Stimulated activated CD8-positive, alpha-beta memory T cell treated with anti-CD3 and anti-CD28 coated beads, Interleukin-4, amount 100 ng/mL, for 48 hours (primary cell): ENCODE measurements at regions not wholly inside any gene's neighbourhood (a gene's known extent, or its start where the extent isn't known, plus 50 kb on each side); places are given as distances from the start of the nearest gene placed in this dataset.

Source experiments
- DNase-seq: peaks from one replicate; pipeline ENCODE4 v3.0.0-alpha.2; 2020

DNA sequence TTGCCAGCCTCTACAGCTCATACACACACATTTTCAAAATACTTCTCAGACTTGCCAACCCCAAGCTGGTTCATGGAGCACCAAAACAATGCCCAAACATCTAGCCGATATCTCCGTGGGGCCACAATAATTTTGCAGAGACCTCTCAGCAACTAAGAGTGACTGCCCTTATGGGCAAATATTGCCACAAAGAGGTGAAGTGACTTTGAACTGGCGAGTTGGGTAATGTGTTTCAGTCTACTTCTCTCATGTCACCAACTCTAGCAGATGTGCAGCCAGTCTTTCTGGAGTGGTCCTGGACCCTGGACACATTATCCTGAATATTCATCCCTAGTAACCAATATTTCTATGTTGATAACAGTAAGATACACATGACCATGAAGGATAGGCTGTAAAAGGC lies 290.3 kb downstream of the EMP1 start:
- DNase-seq = no peak

DNA sequence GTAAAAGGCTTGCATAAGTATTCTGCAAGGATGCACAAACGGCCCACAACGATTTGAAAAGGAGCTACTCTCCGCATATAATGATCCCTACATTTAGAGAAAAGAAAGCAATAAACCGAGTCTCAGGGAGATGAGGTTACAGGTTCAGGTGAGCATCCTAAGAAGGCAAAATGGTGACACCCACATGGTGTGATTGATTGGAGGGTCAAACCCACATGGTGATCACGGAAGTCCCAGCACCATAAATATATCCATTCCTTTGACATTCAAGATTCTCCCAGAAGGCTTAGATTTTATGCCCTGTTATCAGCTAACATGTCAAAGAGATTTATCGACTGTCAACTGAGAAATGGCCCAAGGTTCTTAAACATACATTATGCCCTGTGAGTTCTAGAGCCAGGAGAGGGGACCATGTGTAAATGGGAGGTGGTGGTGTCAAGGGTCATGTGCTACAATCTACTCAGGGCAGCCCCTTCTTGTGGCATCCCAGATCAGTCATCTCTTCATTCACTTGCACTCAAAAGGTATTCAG lies 282.2 kb downstream of the EMP1 start:
- DNase-seq = no peak

DNA sequence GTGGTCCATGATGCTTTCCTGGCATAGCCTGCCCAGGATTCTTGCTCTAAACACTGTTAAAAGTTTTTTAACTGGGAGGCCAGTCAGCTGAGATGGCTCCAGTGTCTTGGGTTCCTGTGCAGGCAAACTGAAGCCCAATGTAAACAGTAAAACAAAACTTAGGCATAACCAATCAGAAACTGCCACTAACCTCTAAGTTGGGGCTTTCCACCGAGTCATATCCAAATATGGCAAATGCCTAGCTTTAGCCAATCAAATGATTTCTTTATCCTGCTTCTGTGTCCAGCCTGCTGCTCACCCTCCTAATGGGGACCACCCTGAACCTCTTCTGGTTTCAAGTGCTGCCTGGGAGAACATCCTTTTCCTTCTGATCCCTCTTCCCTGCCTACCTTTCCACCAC lies 277.9 kb downstream of the EMP1 start:
- no peak for DNase-seq

DNA sequence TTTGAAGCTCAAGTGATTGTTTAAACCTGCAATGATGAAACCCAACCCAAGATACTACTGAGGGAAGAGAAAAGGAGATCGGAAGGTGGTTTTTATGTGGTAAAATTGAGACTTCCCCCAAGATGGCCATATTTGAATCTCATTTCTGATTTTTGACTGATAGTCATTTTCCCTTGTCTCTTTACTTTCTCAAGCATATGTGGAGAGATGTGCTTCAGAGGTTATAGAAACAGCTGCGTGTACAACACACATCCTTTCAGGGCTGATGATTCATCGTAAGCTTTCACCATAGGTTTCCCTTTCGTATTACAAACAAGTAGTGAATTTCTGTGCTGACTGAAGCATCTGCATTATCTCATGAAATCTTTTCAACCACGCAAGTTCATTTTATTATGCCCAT lies 276.2 kb downstream of the EMP1 start:
- DNase-seq = no peak

DNA sequence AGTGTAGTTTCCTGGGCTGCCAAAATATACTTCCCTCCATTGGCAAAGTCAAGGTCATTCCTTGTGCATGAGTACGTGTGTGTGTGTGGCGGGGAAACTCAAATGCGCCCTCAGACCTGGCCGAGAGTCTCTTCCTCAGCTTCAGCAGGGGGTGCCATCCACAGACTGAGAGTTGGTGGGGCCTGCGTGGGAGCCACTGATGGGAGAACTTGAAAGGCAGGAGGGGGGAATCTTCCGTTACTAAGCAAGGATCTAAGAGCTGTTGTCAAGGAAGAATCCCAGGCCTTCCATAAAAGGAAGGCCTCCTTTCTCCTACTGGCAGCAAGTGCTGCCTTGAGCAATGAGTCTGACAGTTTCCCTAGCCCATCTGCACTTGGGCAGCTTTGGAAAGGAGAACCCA lies 274.9 kb downstream of the EMP1 start:
- DNase-seq = no peak

DNA sequence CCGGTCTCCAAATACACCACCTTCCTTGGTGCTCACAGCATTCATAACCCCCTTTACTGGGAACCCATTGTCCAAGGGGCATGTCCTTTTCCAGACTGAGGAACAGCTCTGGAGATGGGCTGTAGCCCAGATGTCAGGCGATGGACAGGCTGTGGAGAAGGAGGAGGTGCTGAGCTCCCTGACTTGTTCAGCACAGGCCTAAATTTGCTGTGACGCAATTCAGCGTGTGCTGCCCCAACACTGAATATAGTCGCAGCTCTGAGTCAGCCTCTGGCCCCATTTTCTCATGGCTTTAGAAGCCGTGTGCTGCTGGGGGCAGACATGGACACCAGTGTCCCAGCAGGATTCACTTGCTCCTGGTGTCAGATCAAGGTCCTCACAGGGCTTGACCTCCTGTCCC lies 269.1 kb downstream of the EMP1 start:
- no peak for DNase-seq

DNA sequence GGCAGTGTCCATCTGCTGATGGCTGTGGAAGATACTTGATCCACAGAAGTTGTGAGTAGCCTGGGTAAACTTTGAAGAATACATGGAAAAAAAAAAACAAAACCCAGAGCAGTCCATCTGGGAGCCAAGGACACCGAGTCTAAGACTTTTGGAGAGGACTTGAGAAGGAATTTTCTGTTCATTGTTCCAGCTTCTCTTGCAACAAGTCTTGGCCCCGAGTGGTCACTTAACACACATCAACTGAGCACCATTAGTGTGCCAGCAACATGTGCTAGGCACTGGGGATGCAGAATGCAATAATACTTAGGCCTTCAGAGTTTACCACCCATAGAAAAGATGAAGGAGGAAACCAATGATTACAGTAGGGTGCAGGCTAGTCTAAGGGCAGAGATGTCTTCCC lies 266.7 kb downstream of the EMP1 start:
- DNase-seq = no peak

DNA sequence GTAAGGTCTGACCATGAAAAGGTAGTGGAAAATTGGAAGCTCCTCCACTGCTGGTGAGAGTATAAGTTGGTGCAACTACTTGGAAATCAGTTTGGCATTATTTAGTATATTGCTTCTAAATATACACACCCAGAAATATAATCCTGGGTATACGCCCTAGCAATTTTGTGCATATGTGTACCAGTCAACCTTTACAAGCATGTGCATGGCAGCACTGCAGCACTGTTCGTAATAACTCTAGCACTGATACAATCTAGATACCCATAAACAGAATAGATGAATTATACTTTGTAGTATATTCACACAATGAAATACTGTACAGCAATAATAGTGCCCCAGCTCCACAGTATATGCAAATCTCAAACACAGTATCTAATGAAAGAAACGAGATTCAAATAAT lies 265.9 kb downstream of the EMP1 start:
- DNase-seq = no peak

DNA sequence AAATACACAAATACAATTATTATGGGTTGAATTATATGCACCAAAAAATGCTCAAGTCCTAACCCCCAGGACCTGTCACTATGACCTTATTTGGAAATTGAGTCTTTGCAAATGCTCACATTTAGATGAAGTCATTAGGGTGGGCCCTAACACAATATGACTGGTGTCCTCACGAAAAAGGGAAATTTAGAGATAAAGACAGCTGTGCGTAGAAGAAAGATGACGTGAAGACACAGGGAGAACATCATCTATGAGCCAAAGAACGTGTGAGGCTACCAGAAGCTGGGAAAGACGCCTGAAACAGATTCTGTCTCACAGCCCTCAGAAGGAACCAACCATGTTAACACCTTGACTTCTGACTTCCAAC lies 259.2 kb downstream of the EMP1 start:
- no peak for DNase-seq

DNA sequence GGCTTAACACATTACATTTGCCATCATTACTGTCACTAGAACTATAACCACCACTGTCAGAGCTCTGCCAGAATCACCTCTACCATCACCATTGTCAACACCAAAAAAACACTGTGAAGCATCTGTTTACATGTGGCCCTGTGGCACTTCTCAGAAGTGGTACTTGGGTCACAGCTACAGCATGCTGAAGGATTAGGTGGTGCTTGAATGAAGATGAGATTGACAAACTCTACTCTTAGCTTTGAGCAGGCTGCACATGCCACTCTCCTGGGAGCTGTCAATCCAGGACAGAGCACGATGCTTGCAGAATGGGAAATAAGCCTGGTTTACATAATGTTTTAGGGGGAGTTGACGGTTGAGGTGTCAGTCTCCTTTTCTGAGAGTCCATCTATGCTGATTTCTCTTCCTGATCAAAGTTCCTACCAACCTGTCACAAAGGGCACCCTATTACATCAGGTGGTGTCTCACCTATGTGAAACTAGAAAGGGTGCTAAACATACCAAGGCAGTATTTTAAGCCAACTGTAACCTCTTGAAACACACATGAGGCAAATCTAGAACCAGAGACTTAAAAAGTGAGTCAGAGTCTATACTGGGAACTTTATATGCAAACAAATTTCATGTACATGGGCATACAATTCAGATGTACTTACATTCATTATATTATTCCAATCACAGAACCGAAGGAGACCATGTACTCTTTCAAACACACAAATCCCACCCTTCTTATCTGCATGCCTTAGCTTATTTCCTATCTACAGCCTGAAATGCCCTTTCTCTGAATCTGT lies 258.7 kb downstream of the EMP1 start:
- DNase-seq = no peak

DNA sequence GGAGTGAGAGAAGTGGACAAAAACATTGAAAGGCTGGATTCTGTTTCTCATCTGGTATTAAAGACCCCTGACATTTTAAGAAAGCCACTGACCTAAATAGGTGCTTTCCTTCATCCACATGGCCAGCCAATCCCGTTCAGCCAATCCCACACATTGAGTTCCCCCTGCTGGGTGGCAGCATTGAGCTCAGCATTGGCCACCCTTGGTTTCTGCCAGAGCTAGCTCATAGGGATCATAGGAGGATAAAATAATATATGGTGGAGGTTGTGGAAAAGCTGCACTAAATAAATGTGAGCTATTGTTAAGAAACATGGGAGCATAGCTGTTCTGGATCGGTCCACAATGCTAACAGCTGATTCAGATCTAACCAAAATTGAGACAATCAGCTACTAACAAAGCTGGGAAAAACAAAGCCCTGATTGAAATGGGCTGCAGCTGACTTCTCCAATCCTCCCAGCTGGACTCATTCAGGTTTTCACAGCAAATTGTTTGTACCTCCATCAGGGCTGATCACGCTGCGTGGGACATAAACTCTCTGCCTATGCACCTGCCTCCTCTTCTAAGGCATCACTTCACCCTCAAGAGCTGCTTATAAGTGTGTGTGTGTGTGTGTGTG lies 256.5 kb downstream of the EMP1 start:
- DNase-seq = no peak

DNA sequence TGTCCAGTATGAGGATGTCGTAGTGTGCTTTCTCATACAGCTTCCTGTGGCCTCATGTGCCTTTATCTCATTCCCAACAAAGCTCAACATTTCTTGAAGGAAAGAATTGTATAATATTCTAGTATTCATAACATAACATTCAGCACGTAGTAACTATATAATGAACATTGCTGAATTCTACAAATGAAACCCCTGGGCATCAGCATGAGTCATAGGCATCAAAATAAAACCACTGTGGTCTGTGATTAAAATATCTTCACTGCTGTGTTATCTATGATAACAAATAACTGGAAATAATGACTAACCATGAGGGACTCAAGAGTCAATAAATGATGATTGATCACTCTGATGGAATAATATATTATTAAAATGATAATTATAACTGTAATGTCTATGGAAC lies 255.2 kb downstream of the EMP1 start:
- no peak for DNase-seq

DNA sequence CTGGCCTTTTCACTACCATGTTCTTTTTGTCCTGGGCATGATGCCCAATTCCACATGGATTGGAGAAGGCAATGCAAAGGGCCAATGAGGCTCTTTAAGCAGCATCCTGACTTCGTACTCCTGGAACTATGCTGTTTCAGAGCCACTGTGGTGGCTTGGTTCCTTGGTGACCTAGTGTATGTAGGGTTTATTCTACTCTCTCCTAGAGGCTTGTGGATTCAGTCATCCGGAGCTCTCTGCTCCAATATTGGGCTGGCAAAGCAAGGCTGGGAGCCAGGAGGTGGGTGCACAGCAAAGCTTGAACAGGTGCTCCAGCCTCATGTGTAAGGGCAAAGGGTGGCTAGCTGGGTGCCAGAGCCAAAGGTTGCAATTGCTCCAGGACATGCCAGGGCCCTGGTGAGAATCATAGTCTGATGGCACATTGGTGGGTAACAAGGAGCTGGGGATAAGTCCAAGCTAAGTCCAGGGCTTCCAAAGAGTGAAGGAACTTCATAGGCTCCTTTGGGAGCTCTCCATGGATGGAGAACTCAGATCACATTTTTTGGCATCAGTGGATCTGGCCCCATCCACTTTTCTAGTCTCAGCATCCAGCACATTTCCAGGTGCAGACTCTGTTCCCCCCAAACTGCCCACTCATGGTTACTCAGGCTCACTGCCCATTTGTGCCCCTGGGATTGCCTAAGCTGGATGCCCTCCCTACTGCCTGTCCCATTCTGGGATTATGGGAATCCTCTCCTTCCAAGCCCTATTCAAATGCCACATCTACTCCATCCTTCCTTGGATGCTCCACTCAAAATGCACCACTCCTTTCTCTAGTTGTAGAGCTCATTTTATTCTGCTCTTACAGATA lies 253.9 kb downstream of the EMP1 start:
- DNase-seq = no peak

DNA sequence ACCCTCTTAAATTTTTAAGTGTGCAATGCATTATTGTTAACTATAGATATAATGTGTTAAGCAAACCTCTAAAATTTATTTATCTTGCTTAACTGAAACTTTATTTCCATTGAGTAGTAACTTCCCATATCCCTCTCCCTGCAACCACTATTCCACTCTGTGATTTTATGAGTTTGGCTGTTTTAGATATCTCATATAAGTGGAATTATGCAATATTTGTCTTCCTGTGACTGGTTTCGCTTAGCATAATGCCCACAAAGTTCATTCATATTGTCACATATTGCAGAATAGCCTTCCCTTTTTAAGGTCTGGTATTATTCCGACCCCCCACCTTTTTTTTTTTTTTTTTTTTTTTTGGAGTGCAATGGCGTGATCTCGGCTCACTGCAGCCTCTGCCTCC lies 247.6 kb downstream of the EMP1 start:
- no peak for DNase-seq

DNA sequence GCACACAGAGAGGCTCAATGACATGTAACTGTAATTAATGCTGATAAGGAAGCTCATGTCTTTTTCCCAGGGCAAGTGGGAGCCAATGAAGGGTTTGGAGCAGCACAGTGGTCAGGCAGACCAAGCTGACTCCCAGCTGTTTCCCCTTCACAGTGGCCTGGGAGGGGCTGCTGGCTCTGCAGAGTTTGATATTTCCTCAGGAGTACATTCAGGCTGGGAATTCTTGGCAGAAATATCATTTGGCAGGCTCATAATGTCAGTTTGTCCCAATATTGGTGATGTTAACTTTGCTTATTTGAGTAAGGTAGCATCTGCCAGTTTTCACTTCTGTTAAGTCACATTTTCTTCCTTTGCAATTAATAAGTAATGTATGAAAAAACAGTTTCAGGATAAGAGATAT lies 247.0 kb downstream of the EMP1 start:
- DNase-seq = no peak

DNA sequence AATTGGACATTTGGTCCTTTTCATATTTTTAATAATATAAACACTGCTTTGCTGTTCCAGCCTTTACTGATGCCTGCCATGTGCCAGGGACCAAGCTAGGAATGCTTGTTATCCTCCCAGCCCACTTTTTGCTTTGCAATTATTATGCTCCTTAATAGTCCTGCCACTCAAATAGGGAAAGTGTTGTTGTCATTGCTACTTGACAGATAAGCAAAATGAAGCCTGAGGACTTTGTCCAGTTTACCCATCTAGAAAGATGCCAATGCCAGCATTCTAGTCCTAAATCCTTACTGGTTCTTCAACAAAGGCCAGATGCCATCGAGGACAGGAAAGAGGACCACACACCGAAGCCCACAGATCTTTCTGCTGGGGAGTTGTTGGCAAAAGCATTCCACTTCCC lies 246.5 kb downstream of the EMP1 start:
- DNase-seq = no peak

DNA sequence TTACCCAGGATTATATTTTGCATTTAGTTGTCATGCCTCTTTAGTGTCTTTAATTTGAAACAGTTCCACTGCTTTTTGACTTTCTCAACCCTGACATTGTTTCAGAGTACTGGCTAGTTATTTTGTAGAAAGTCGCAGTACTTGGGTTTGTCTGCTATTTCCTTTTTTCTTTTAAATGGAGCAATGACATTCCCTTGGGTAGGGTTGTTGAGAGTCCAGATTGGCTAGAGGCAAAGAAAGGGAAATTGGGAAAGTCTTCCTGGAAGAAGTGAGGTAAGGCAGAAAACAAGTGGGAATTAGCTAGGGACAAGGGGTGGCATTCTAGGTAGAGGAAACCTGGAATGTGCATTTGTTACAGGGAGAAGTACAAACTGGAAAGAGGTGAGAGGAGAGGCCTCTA lies 245.9 kb downstream of the EMP1 start:
- DNase-seq = no peak

DNA sequence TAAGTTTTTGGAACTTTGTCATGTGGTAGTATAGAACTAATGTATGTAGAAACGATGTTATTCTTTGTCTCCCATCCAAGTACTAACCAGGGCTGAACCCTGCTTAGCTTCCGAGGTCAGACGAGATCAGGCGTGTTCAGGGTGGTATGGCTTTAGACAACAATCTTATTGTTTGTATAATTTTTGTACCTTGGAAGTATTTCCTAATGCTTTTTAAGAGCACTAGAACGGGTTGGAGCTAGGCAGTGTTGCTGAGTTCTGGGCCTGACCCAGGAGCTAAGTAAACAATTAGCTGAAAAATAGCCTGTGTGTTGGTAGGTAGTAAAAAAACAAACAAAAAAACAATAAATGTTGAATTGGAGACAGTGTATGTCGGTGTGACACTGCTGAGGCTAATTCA lies 244.3 kb downstream of the EMP1 start:
- no peak for DNase-seq

DNA sequence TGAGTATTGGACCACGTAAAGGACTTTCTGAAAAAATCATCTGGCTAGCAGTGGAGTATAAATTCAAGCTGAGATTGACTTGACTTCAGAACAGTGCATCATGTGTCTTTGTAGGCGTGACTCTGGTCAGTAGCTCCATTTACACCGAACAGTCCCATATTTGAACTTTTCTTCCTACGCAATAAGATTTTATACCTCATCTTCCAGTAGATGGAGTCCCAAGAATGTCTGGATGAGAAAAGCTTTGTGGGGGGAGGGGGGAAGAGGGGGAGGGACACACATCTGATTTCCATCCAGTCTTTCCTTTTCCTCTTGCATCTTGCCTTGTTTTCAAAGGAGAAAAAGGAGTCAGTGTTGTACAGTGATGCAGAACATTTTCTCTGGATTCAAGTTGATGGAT lies 241.0 kb downstream of the EMP1 start:
- no peak for DNase-seq

DNA sequence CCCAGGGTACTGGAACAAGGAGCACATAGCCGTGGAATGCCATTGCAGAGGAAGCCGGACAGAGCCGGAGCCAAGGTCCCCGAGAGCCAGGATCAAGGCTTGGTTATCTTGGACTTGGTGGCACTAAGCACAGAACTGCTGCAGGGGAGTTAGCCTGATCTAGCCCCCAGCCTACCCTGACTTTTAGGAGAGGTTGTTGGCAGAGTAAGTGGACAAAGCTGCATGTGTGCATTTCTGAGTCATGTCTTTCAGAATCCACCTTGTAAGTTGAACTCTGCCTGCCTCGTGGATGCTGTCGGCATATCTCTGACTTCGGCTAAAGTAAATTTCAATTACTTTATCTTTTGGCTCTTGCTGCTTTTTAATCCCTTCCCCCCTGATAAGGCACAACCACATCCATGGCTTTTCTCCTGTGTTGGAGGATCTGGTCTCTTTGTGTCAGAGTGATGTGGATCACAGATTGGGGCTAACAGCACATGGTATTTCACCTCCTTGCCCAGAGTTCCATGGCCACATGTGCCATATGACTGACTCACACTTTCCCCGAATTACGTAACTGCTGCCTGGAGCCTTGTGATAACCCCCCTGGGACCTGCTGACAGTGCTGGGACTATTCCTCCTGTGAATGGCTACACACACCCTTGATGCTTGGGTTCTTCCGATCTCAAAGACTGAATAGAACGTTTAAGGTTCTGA lies 240.3 kb downstream of the EMP1 start:
- DNase-seq = no peak

DNA sequence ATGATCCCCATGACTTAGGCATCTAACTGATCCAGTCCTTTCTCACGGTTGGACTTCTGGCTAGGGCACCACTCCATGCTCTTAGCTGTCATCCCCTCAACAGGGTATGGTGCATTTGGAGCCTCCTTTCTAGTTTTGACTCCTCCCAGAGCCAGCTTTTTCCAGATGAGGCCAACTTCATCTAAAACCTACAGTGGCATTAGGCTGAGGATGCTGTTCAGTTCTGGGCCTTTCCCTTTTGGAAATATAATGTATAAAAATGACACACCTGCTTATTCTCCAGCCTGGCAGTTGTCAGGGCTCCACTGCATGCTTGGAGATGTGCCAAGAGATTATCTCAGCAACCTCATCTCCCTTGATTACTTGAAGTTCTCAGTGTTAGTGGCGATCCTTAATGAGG lies 239.7 kb downstream of the EMP1 start:
- DNase-seq = no peak

DNA sequence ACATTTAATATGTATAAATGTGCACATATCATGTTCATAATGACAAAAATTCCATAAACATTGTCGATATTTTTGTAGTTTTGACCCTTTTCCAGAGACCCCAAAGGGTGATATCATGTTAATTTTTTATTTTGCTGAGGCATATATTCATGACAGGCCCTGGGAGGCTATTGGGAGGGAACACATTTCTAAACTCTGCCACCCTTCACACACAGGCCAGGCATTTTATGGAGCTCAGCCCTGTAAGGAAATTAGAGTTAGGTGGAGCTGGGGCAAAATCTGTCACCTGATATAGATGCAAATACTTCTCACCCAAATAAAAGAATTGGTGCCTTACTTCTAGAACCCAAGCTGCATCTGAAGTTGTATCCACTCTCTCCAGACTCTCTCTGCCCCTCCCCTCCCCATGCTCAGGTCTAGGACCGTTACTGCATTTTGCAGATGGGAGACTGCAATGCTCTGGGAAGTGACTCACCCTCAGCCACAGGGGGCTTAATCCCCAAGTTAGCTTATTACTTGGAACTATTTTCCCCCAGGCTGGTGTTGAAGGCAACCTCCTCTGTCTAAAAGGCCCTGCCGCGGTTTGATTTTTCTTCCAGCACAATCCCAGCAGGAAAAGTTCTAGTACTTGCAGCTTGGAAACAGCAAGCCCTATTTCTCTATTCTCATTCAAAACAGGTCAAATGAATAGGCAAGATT lies 238.9 kb downstream of the EMP1 start:
- no peak for DNase-seq

DNA sequence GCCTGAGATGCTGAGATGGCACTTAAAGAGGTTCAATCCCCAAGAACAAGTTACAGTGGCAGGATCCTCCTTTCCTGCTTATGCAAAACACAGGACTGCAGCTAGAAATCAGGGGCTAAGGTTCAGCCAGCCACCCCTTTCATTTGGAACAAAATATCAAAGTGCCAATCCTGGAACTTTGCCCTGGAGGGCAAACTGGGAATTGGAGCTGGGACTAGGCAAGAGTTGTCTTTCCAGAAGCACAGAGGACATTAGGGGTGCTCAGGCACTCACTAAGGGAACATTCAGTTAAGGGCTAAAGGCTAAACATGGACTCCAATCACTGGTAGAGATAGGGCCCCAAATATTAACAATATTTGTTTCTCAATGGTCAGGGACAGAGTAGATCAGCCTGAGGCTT lies 237.2 kb downstream of the EMP1 start:
- no peak for DNase-seq
